CD4-positive, alpha-beta memory T cell (primary cell): ENCODE measurements at regions not wholly inside any gene's neighbourhood (a gene's known extent, or its start where the extent isn't known, plus 50 kb on each side); places are given as distances from the start of the nearest gene placed in this dataset.

ENCODE experiments used
- CTCF ChIA-PET: fragments of 350-600 bp; sonication (Branson Sonifier 250); formaldehyde crosslinking; loops from one replicate; lab custom pipeline; 2021; ENCODE audit warnings: inconsistent platforms; ENCODE audit not compliant: partially characterized antibody; lab: Charles Lee
- POLR2A ChIA-PET: fragments of 350-600 bp; sonication (Branson Sonifier 250); formaldehyde crosslinking; loops from one replicate; lab custom pipeline; 2021; ENCODE audit not compliant: partially characterized antibody; lab: Charles Lee
- DNase-seq, 5 donors: peaks; one replicate each; pipeline versions ENCODE4 v3.0.0 to v3.0.0-alpha.2; 2020 to 2022; ENCODE audit warnings: mixed read lengths in 1 of 5
- H3K27ac ChIP-seq: one replicate; pipeline ENCODE4 v1.7.0; 2013; ENCODE audit warnings: low read depth, low read length
- H3K27me3 ChIP-seq: 2 replicates; pipeline ENCODE4 v1.7.0; 2013; ENCODE audit warnings: mild to moderate bottlenecking, low read length, moderate library complexity; ENCODE audit not compliant: insufficient read depth
- H3K36me3 ChIP-seq: 2 replicates; pipeline ENCODE4 v1.7.0; 2013; ENCODE audit warnings: mild to moderate bottlenecking, low read length, moderate library complexity; ENCODE audit not compliant: insufficient read depth
- H3K4me1 ChIP-seq: 2 replicates; pipeline ENCODE4 v1.7.0; 2013; ENCODE audit warnings: mild to moderate bottlenecking, low read length, moderate library complexity; ENCODE audit not compliant: insufficient read depth
- H3K4me3 ChIP-seq, 2 donors: one replicate each; pipeline ENCODE4 v1.7.0; 2013; ENCODE audit warnings: low read length in 2 of 2, mild to moderate bottlenecking in 1 of 2
- H3K9me3 ChIP-seq, 2 donors: one replicate each; pipeline ENCODE4 v1.7.0; 2013; ENCODE audit warnings: low read length in 2 of 2, control low read depth in 1 of 2; ENCODE audit not compliant: control insufficient read depth in 1 of 2
- H3K27ac Mint-ChIP-seq, 7 donors: one replicate each; pipeline ENCODE4 v1.8.0; 2020 to 2021; ENCODE audit warnings: mixed read lengths in 7 of 7, mild to moderate bottlenecking in 6 of 7, inconsistent platforms in 3 of 7, moderate library complexity in 3 of 7
- H3K27me3 Mint-ChIP-seq, 2 donors: one replicate each; pipeline ENCODE4 v1.8.0; 2020 to 2021; ENCODE audit warnings: mixed read lengths in 2 of 2
- H3K36me3 Mint-ChIP-seq, 2 donors: one replicate each; pipeline ENCODE4 v1.8.0; 2020 to 2021; ENCODE audit warnings: mixed read lengths in 2 of 2, inconsistent platforms in 1 of 2, mild to moderate bottlenecking in 1 of 2
- H3K4me1 Mint-ChIP-seq, 4 donors: one replicate each; pipeline ENCODE4 v1.8.0; 2020 to 2021; ENCODE audit warnings: mixed read lengths in 4 of 4, mild to moderate bottlenecking in 1 of 4
- H3K4me3 Mint-ChIP-seq, 8 donors: one replicate each; pipeline ENCODE4 v1.8.0; 2020 to 2021; ENCODE audit warnings: mixed read lengths in 8 of 8, mild to moderate bottlenecking in 7 of 8, moderate library complexity in 6 of 8, inconsistent platforms in 3 of 8
- H3K9me3 Mint-ChIP-seq, 8 donors: one replicate each; pipeline ENCODE4 v1.8.0; 2020 to 2021; ENCODE audit warnings: mixed read lengths in 8 of 8, mild to moderate bottlenecking in 5 of 8, inconsistent platforms in 3 of 8, moderate library complexity in 1 of 8
- intact Hi-C: fragments of 100-400 bp; cut with micrococcal nuclease; formaldehyde crosslinking; loops from one replicate; pipeline ENCODE4 v1.15.1; 2023

DNA sequence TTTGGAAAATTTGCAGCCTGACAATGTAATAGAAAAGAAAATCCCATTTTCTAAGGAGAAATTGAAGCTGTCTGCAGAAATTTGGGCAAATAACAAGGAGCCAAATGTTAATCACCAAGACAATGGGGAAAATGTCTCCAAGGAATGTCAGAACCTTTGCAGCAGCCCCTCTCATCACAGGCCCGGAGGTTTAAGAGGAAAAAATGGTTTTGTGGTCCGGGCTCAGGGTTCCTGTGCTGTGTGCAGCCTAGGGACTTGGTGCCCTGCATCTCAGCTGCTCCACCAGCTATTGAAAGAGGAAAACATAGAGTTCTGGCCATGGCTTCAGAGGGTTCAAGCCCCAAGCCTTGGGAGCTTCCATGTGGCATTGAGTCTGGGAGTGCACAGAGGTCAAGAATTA is 298.9 kb downstream of the ATXN7L3B start:
- peaks cover 0 to 28% (median 3%) of the 10 kb centered on the region in 8 donors for H3K9me3 Mint-ChIP-seq
- no peaks in the 10 kb centered on the region for H3K36me3 Mint-ChIP-seq
- no peak overlapping the region for H3K4me3 Mint-ChIP-seq
- no peaks in the 10 kb centered on the region for H3K4me1 Mint-ChIP-seq
- no peak overlapping the region for H3K4me3 ChIP-seq
- ChIA-PET CTCF (no interaction called here), POLR2A (no interaction called here)
- no peak overlapping the region for H3K27ac ChIP-seq
- no peaks in the 10 kb centered on the region for H3K36me3 ChIP-seq
- H3K4me1 ChIP-seq: no peaks in the 10 kb centered on the region
- intact Hi-C loops: no loop called here
- no peak for DNase-seq
- no peaks in the 10 kb centered on the region for H3K27me3 Mint-ChIP-seq
- H3K9me3 ChIP-seq: no peaks in the 10 kb centered on the region
- H3K27ac Mint-ChIP-seq: no peak overlapping the region
- no peaks in the 10 kb centered on the region for H3K27me3 ChIP-seq

DNA sequence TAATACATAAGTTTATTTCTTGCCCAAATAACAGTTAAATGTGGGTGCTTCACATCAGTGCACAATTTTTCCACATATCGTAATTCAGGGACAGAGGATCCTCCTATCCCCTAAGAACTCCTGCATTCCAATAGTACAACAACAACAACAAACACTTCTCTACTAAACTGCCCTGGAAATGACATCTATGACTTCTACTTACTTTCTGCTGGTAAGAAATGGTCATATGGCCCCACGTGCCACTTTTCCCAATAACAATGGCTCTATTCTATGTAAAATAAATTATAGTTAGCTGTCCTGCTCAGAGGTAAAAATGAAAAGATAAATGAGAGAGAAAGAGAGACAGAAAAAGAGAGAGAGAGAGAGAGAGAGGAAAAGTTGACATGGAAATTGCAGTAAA is 308.5 kb downstream of the ATXN7L3B start:
- Histone ChIP-seq H3K27ac (no peak overlapping the region), H3K27me3 (no peaks in the 10 kb centered on the region), H3K4me1 (no peaks in the 10 kb centered on the region), H3K9me3 (no peaks in the 10 kb centered on the region), H3K36me3 (no peaks in the 10 kb centered on the region), H3K4me3 (no peak overlapping the region)
- Mint-ChIP-seq H3K27me3 (no peaks in the 10 kb centered on the region), H3K4me1 (no peaks in the 10 kb centered on the region), H3K9me3 (peaks cover 0 to 2% (median 0%) of the 10 kb centered on the region in 8 donors), H3K4me3 (no peak overlapping the region), H3K36me3 (no peaks in the 10 kb centered on the region), H3K27ac (no peak overlapping the region)
- POLR2A ChIA-PET: no interaction called here
- CTCF ChIA-PET: no interaction called here
- DNase-seq: no peak
- intact Hi-C loops: no loop called here

DNA sequence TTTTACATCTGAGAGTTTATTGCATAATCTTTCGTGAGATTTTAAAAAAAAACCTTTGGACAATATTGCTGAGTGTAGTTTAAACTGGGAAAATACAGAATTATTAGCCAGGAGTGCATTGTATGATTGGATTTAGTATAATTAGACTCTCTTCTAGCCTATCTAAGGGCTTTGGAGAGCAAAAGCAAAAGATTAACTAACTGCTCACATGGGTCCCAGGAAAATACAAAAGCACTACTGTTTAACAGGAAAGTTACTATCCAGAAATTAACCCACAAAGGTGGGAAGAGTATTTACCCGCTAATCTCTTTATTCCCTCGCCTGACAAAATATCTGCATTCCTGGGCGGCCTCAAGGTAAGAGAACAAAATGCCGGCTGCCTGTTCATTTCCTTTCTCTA is 309.5 kb downstream of the ATXN7L3B start:
- no peak overlapping the region for H3K4me3 Mint-ChIP-seq
- no peaks in the 10 kb centered on the region for H3K4me1 ChIP-seq
- intact Hi-C loops: no loop called here
- peaks cover 0 to 2% (median 0%) of the 10 kb centered on the region in 8 donors for H3K9me3 Mint-ChIP-seq
- no peak for DNase-seq
- H3K4me3 ChIP-seq: no peak overlapping the region
- no peaks in the 10 kb centered on the region for H3K27me3 ChIP-seq
- POLR2A ChIA-PET: no interaction called here
- no peaks in the 10 kb centered on the region for H3K36me3 ChIP-seq
- peaks cover 0 to 1% (median 0%) of the 10 kb centered on the region in 4 donors for H3K4me1 Mint-ChIP-seq
- no peaks in the 10 kb centered on the region for H3K36me3 Mint-ChIP-seq
- H3K27ac Mint-ChIP-seq: no peak overlapping the region
- H3K27me3 Mint-ChIP-seq: no peaks in the 10 kb centered on the region
- H3K9me3 ChIP-seq: no peaks in the 10 kb centered on the region
- no peak overlapping the region for H3K27ac ChIP-seq
- CTCF ChIA-PET: no interaction called here

DNA sequence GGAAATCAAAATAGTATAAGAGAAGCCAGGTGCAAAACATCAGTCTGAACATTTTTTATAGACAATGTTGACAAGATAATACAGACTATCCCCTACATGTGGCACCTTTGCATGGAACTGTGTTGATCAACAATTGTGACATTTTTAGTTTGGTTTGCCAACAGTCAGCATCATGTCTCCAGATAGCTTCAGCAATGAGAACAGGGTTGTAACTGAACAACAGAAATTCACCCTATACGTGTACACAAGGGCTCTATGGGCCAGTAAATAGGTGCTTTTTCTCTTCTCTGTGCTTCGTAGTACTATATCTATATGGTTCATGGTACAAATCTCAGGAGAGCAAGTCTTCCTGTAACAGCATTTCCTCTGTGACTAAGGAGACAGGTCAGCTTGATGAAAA is 310.4 kb downstream of the ATXN7L3B start:
- Histone ChIP-seq H3K9me3 (no peaks in the 10 kb centered on the region), H3K36me3 (no peaks in the 10 kb centered on the region), H3K4me1 (no peaks in the 10 kb centered on the region), H3K4me3 (no peak overlapping the region), H3K27ac (no peak overlapping the region), H3K27me3 (no peaks in the 10 kb centered on the region)
- Mint-ChIP-seq H3K4me1 (peaks cover 0 to 1% (median 0%) of the 10 kb centered on the region in 4 donors), H3K36me3 (no peaks in the 10 kb centered on the region), H3K27me3 (no peaks in the 10 kb centered on the region), H3K27ac (peak overlapping the region in 1 of 7 donors; percentile 1), H3K9me3 (peaks cover 0 to 2% (median 0%) of the 10 kb centered on the region in 8 donors), H3K4me3 (no peak overlapping the region)
- DNase-seq: no peak
- intact Hi-C loops: no loop called here
- ChIA-PET POLR2A (no interaction called here), CTCF (interaction anchor here (1.3 kb wide), 1 partner anchor 17 kb away, joined by 3 read pairs; no protein-coding TSS in a partner anchor)

DNA sequence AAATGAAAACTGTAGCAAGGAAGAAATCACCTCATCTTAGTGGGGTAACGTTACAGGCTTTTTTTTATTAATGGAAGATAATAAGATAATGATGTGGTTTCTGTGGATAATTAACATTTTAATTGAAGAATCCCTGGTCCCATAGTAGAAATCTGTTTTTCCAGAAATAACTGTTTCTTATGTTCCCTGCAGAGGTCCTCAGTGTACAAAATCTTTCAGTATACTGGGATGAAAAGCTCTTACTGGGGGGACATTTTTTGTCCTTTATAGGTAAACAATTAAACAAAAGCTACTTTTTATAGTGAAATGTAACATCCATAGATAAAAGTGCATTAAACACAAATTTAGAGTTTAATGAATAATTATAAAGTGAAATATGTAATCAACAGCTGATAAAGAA is 312.2 kb downstream of the ATXN7L3B start:
- no peaks in the 10 kb centered on the region for H3K36me3 Mint-ChIP-seq
- intact Hi-C loops: no loop called here
- H3K9me3 Mint-ChIP-seq: no peaks in the 10 kb centered on the region
- H3K27ac Mint-ChIP-seq: no peak overlapping the region
- DNase-seq: no peak
- no peaks in the 10 kb centered on the region for H3K9me3 ChIP-seq
- H3K4me3 Mint-ChIP-seq: no peak overlapping the region
- ChIA-PET CTCF (interaction anchor here (1.0 kb wide), 1 partner anchor 47 kb away, joined by 3 read pairs; no protein-coding TSS in a partner anchor), POLR2A (no interaction called here)
- no peaks in the 10 kb centered on the region for H3K27me3 Mint-ChIP-seq
- H3K4me1 Mint-ChIP-seq: peaks cover 0 to 1% (median 0%) of the 10 kb centered on the region in 4 donors
- H3K4me3 ChIP-seq: no peak overlapping the region
- H3K27ac ChIP-seq: no peak overlapping the region
- H3K36me3 ChIP-seq: no peaks in the 10 kb centered on the region
- no peaks in the 10 kb centered on the region for H3K27me3 ChIP-seq
- H3K4me1 ChIP-seq: no peaks in the 10 kb centered on the region

DNA sequence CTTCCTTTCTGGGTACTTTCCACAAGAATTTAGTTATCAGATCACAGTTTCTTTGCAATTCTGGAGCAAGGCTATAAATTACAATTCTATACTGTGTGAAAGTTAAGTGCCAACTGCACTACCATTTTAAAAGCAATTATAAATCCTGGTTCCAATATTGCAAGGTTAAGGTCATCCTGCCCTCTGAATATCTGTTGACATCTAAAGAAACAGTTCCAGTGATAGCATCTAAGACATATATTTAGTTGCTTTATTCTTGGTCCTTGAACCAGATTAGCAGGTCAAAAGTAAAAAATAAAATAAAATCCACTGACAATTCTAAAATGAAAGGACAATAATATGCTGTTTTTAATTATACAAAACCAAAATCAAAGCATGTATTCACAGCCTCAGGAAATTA is 334.2 kb downstream of the ATXN7L3B start:
- Histone ChIP-seq H3K27me3 (no peaks in the 10 kb centered on the region), H3K4me3 (no peak overlapping the region), H3K36me3 (no peaks in the 10 kb centered on the region), H3K4me1 (no peaks in the 10 kb centered on the region), H3K9me3 (no peaks in the 10 kb centered on the region), H3K27ac (no peak overlapping the region)
- Mint-ChIP-seq H3K27me3 (no peaks in the 10 kb centered on the region), H3K4me3 (no peak overlapping the region), H3K27ac (no peak overlapping the region), H3K4me1 (no peaks in the 10 kb centered on the region), H3K9me3 (peaks cover 0 to 5% (median 0%) of the 10 kb centered on the region in 8 donors), H3K36me3 (no peaks in the 10 kb centered on the region)
- POLR2A ChIA-PET: no interaction called here
- DNase-seq: no peak
- intact Hi-C loops: no loop called here
- CTCF ChIA-PET: no interaction called here

DNA sequence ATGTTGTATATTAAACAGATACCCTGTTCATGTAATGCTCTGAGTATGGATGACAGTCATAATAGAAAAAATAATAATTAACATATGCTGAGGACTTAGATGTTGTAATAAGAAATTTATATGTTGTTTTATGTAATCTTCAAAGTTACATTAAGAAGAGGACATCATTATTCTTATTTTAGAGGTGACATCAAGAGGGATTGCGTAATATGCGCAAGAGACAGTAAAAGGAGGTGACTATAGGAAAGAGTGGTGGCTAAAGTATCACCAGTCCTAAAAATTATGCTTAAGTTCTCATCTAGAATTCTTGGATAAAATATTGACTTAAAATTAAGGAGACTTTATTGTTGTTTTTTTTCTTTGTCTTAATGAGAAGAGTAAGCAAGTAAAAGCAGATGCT is 323.9 kb downstream of the KCNC2 start:
- H3K27ac ChIP-seq: no peak overlapping the region
- Mint-ChIP-seq H3K36me3 (no peaks in the 10 kb centered on the region), H3K4me3 (no peak overlapping the region), H3K4me1 (peaks cover 15 to 23% (median 16%) of the 10 kb centered on the region in 4 donors), H3K9me3 (peaks cover 0 to 4% (median under 1%) of the 10 kb centered on the region in 8 donors), H3K27me3 (no peaks in the 10 kb centered on the region), H3K27ac (no peak overlapping the region)
- no peak for DNase-seq
- no peak overlapping the region for H3K4me3 ChIP-seq
- H3K36me3 ChIP-seq: no peaks in the 10 kb centered on the region
- intact Hi-C loops: no loop called here
- peaks cover 18% of the 10 kb centered on the region for H3K4me1 ChIP-seq
- ChIA-PET CTCF (interaction anchor here (1.5 kb wide), 1 partner anchor 12 kb away, joined by 4 read pairs; no protein-coding TSS in a partner anchor), POLR2A (no interaction called here)
- H3K27me3 ChIP-seq: no peaks in the 10 kb centered on the region
- no peaks in the 10 kb centered on the region for H3K9me3 ChIP-seq
